CD14-positive monocyte (primary cell): ENCODE measurements at regions not wholly inside any gene's neighbourhood (a gene's known extent, or its start where the extent isn't known, plus 50 kb on each side); places are given as distances from the start of the nearest gene placed in this dataset.

ENCODE experiments used
- DNase-seq, 3 donors: peaks; one replicate each; pipeline ENCODE4 v3.0.0-alpha.2; 2011 to 2022
- H2AFZ ChIP-seq: 2 replicates; pipeline ENCODE4 v1.6.0; 2012; ENCODE audit warnings: mild to moderate bottlenecking, low read depth, low read length, inconsistent platforms; ENCODE audit not compliant: insufficient read depth, poor library complexity, severe bottlenecking
- H3K27ac ChIP-seq, 2 donors: 1 replicate in 1 of 2; 2 replicates in 1 of 2; pipeline ENCODE4 v1.5.1; 2012 to 2013; ENCODE audit warnings: low read length in 2 of 2, control low read depth in 1 of 2, inconsistent platforms in 1 of 2, low read depth in 1 of 2, mild to moderate bottlenecking in 1 of 2
- H3K27me3 ChIP-seq, 2 donors: one replicate each; pipeline versions ENCODE4 v1.6.0 to v1.6.1; 2011 to 2013; ENCODE audit warnings: low read length in 2 of 2; ENCODE audit not compliant: control insufficient read depth in 2 of 2, insufficient read depth in 2 of 2
- H3K36me3 ChIP-seq, 2 donors: replicated peaks in 1 of 2; 1 replicate in 1 of 2; 2 replicates in 1 of 2; pipeline versions ENCODE4 v1.5.1 to v1.6.1; 2012 to 2013; ENCODE audit warnings: low read length in 2 of 2, control low read depth in 1 of 2, inconsistent platforms in 1 of 2, mild to moderate bottlenecking in 1 of 2; ENCODE audit not compliant: insufficient read depth in 2 of 2, control insufficient read depth in 1 of 2
- H3K4me1 ChIP-seq, 2 donors: 1 replicate in 1 of 2; 2 replicates in 1 of 2; pipeline versions ENCODE4 v1.5.1 to v1.6.1; 2012 to 2013; ENCODE audit warnings: low read length in 2 of 2, control low read depth in 1 of 2, inconsistent platforms in 1 of 2, mild to moderate bottlenecking in 1 of 2, moderate library complexity in 1 of 2; ENCODE audit not compliant: insufficient read depth in 2 of 2, control insufficient read depth in 1 of 2
- H3K4me2 ChIP-seq: replicated peaks from 2 replicates; pipeline ENCODE3; 2012; ENCODE audit warnings: low read length, moderate library complexity, mild to moderate bottlenecking; ENCODE audit not compliant: poor library complexity, severe bottlenecking; ENCODE audit errors: extremely low read depth
- H3K4me3 ChIP-seq, 3 experiments: fragments of 200-600 bp in 1 of 3; sonication (generic) in 1 of 3; replicated peaks in 1 of 3; 1 replicate in 2 of 3; 2 replicates in 1 of 3; pipeline ENCODE4 v1.5.1; 2011 to 2013; ENCODE audit warnings: low read length in 3 of 3, mild to moderate bottlenecking in 3 of 3, control low read depth in 2 of 3, low read depth in 2 of 3, inconsistent platforms in 1 of 3, moderate library complexity in 1 of 3
- H3K79me2 ChIP-seq: 2 replicates; pipeline ENCODE4 v1.6.0; 2012; ENCODE audit warnings: mild to moderate bottlenecking, control low read depth, inconsistent platforms, low read length, moderate library complexity; ENCODE audit not compliant: insufficient read depth
- H3K9ac ChIP-seq: 2 replicates; pipeline ENCODE4 v1.6.0; 2017; ENCODE audit warnings: low read length, mild to moderate bottlenecking; ENCODE audit not compliant: insufficient read depth, poor library complexity, severe bottlenecking
- H3K9me3 ChIP-seq, 2 donors: replicated peaks in 1 of 2; 1 replicate in 1 of 2; 2 replicates in 1 of 2; pipeline versions ENCODE4 v1.5.1 to v1.6.1; 2012 to 2013; ENCODE audit warnings: low read length in 2 of 2, control low read depth in 1 of 2; ENCODE audit not compliant: control insufficient read depth in 1 of 2, insufficient read depth in 1 of 2
- H4K20me1 ChIP-seq: 2 replicates; pipeline ENCODE4 v1.6.0; 2012; ENCODE audit warnings: mild to moderate bottlenecking, low read length, control low read depth, moderate library complexity; ENCODE audit not compliant: insufficient read depth
- H3K27ac Mint-ChIP-seq, 7 donors: one replicate each; pipeline ENCODE4 v1.8.0; 2020; ENCODE audit warnings: mild to moderate bottlenecking in 7 of 7, mixed read lengths in 7 of 7, moderate library complexity in 6 of 7, inconsistent platforms in 2 of 7
- H3K27me3 Mint-ChIP-seq, 3 donors: one replicate each; pipeline ENCODE4 v1.8.0; 2021 to 2022; ENCODE audit warnings: low read depth in 3 of 3, mild to moderate bottlenecking in 3 of 3, mixed read lengths in 3 of 3, moderate library complexity in 3 of 3, inconsistent platforms in 1 of 3
- H3K36me3 Mint-ChIP-seq, 2 donors: one replicate each; pipeline ENCODE4 v1.8.0; 2020; ENCODE audit warnings: mixed read lengths in 2 of 2, inconsistent platforms in 1 of 2, mild to moderate bottlenecking in 1 of 2
- H3K4me1 Mint-ChIP-seq: one replicate; pipeline ENCODE4 v1.8.0; 2020; ENCODE audit warnings: mild to moderate bottlenecking, mixed read lengths
- H3K4me3 Mint-ChIP-seq, 2 donors: one replicate each; pipeline ENCODE4 v1.8.0; 2020; ENCODE audit warnings: mild to moderate bottlenecking in 2 of 2, mixed read lengths in 2 of 2, moderate library complexity in 1 of 2
- H3K9me3 Mint-ChIP-seq, 7 donors: one replicate each; pipeline ENCODE4 v1.8.0; 2020 to 2022; ENCODE audit warnings: mixed read lengths in 7 of 7, mild to moderate bottlenecking in 6 of 7, moderate library complexity in 6 of 7, inconsistent platforms in 2 of 7
- CTCF ChIP-seq: fragments of 200-600 bp; IDR thresholded peaks from one replicate; pipeline ENCODE4 v1.8.0; 2022; ENCODE audit warnings: antibody characterized with exemption, mild to moderate bottlenecking
- WGBS: methylation state at CpG from one replicate; pipeline ENCODE4 v1.1.5; 2013; ENCODE audit warnings: missing lambda C conversion rate; ENCODE audit not compliant: insufficient coverage; 5-methylcytosine and 5-hydroxymethylcytosine counted together
- intact Hi-C, 2 donors: fragments of 100-400 bp; cut with micrococcal nuclease; formaldehyde crosslinking; loops; one replicate each; pipeline versions ENCODE4 v1.15.0 to v1.15.1; 2023

- no peaks in the 10 kb centered on the region for H4K20me1 ChIP-seq
- no peak for TF ChIP-seq CTCF
- intact Hi-C loops = no loop called here
- H3K4me1 ChIP-seq = no peaks in the 10 kb centered on the region
- no peak overlapping the region for H3K4me2 ChIP-seq
- peaks cover 0 to 5% of the 10 kb centered on the region in 2 donors for H3K27me3 ChIP-seq
- no peaks in the 10 kb centered on the region for H3K79me2 ChIP-seq
- Mint-ChIP-seq H3K4me1 (no peaks in the 10 kb centered on the region), H3K9me3 (peaks cover 0 to 5% (median 0%) of the 10 kb centered on the region in 7 donors), H3K27me3 (peaks cover 6 to 14% (median 11%) of the 10 kb centered on the region in 3 donors), H3K4me3 (no peak overlapping the region), H3K36me3 (no peaks in the 10 kb centered on the region), H3K27ac (no peak overlapping the region)
- DNase-seq = no peak
- no peak overlapping the region for H3K27ac ChIP-seq
- H2AFZ ChIP-seq = no peak overlapping the region
- WGBS = 92% methylated on average over 3 of the region's 5 CpGs
- no peak overlapping the region for H3K9ac ChIP-seq
- no peak overlapping the region for H3K4me3 ChIP-seq
- no peaks in the 10 kb centered on the region for H3K9me3 ChIP-seq
- H3K36me3 ChIP-seq = no peaks in the 10 kb centered on the region
These were observed 147.2 kb downstream of the UTP18 start for GRCh38 chr17:51407576-51407975.

- no peaks in the 10 kb centered on the region for H3K36me3 ChIP-seq
- H3K27ac Mint-ChIP-seq = no peak overlapping the region
- no peak overlapping the region for H3K4me2 ChIP-seq
- H2AFZ ChIP-seq = no peak overlapping the region
- no peak for TF ChIP-seq CTCF
- H3K27ac ChIP-seq = no peak overlapping the region
- no peaks in the 10 kb centered on the region for H3K4me1 Mint-ChIP-seq
- H3K4me3 ChIP-seq = no peak overlapping the region
- no peaks in the 10 kb centered on the region for H3K4me1 ChIP-seq
- no peaks in the 10 kb centered on the region for H3K27me3 ChIP-seq
- intact Hi-C loops = loop anchor here in 1 of 2 donors (10.0 kb wide), 1 partner anchor 55 kb away; no protein-coding TSS in a partner anchor
- H3K4me3 Mint-ChIP-seq = no peak overlapping the region
- no peaks in the 10 kb centered on the region for H3K9me3 ChIP-seq
- H3K27me3 Mint-ChIP-seq = peaks cover 2 to 9% (median 7%) of the 10 kb centered on the region in 3 donors
- H3K9me3 Mint-ChIP-seq = peaks cover 0 to 2% (median 0%) of the 10 kb centered on the region in 7 donors
- no peaks in the 10 kb centered on the region for H4K20me1 ChIP-seq
- no peaks in the 10 kb centered on the region for H3K36me3 Mint-ChIP-seq
- 92% methylated on average over 1 of the region's 2 CpGs for WGBS
- no peaks in the 10 kb centered on the region for H3K79me2 ChIP-seq
- no peak for DNase-seq
- H3K9ac ChIP-seq = no peak overlapping the region
These were observed 159.1 kb downstream of the UTP18 start for GRCh38 chr17:51419476-51419875.
